GM12878 (cell line): ENCODE measurements at regions not wholly inside any gene's neighbourhood (a gene's known extent, or its start where the extent isn't known, plus 50 kb on each side); places are given as distances from the start of the nearest gene placed in this dataset.

Experiments used
- ATAC-seq: fragments of 200-7000 bp; cut with Tn5 transposase; 3 replicates; pipeline ENCODE4 v1.9.1; 2020; ENCODE audit warnings: mild to moderate bottlenecking, moderate library complexity
- BruUV-seq: library from RNA; stranded (reverse); fragments of 400-500 nt; replicated peaks from 2 replicates; lab custom pipeline; 2021; lab: Mats Ljungman, UMichigan
- CTCF ChIA-PET: fragments of 300-600 bp; sonication (Branson Sonifier 250); formaldehyde crosslinking; extraction: SDS; loops from one replicate; lab custom pipeline; 2021; ENCODE audit warnings: inconsistent platforms; lab: Yijun Ruan, JAX
- POLR2A ChIA-PET: fragments of 350-600 bp; formaldehyde crosslinking; extraction: SDS; loops from one replicate; lab custom pipeline; 2021; ENCODE audit warnings: inconsistent platforms; lab: Charles Lee
- RAD21 ChIA-PET: fragments of 300-600 bp; sonication (Branson Sonifier 250); formaldehyde crosslinking; loops from one replicate; lab custom pipeline; 2023; ENCODE audit warnings: antibody characterized with exemption; ENCODE audit not compliant: unreplicated experiment; lab: Charles Lee
- SMC1A ChIA-PET: fragments of 300-600 bp; sonication (Branson Sonifier 250); formaldehyde crosslinking; loops from one replicate; lab custom pipeline; 2023; ENCODE audit not compliant: unreplicated experiment, uncharacterized antibody; lab: Charles Lee
- DNase-seq: peaks from one replicate; pipeline ENCODE4 v3.0.0-alpha.2; 2011; ENCODE audit warnings: low read depth, low spot score
- FAIRE-seq: peaks from 3 replicates; lab custom pipeline; 2011; peaks lifted over from hg19 to GRCh38; lab: Jason Lieb, UNC
- H2AFZ ChIP-seq: 2 replicates; pipeline ENCODE4 v1.6.0; 2011; ENCODE audit warnings: low read depth, low read length, control low read depth; ENCODE audit not compliant: control insufficient read depth
- H3K27ac ChIP-seq: 2 replicates; pipeline ENCODE4 v1.5.1; 2011; ENCODE audit warnings: control low read depth; ENCODE audit not compliant: control insufficient read depth, insufficient read depth
- H3K27me3 ChIP-seq, 2 experiments: replicated peaks in 1 of 2; 2 replicates each; pipeline versions ENCODE4 v1.6.0 to v1.6.1; 2011; ENCODE audit warnings: low read length in 1 of 2; ENCODE audit not compliant: control insufficient read depth in 2 of 2, insufficient read depth in 2 of 2
- H3K36me3 ChIP-seq, 2 experiments: 2 replicates each; pipeline ENCODE4 v1.5.1; 2011; ENCODE audit warnings: low read length in 1 of 2; ENCODE audit not compliant: control insufficient read depth in 2 of 2, insufficient read depth in 2 of 2
- H3K4me1 ChIP-seq: 2 replicates; pipeline ENCODE4 v1.6.1; 2011; ENCODE audit warnings: mild to moderate bottlenecking, low read length, moderate library complexity, mixed read lengths; ENCODE audit not compliant: control insufficient read depth, insufficient read depth
- H3K4me2 ChIP-seq: 2 replicates; pipeline ENCODE4 v1.6.0; 2011; ENCODE audit warnings: control low read depth; ENCODE audit not compliant: control insufficient read depth, insufficient read depth
- H3K4me3 ChIP-seq: fragments of 200-600 bp; sonication (generic); 2 replicates; pipeline ENCODE4 v1.5.1; 2016
- H3K79me2 ChIP-seq: 2 replicates; pipeline ENCODE4 v1.6.0; 2011; ENCODE audit warnings: low read length; ENCODE audit not compliant: control insufficient read depth, insufficient read depth
- H3K9ac ChIP-seq: 2 replicates; pipeline ENCODE4 v1.8.0; 2011; ENCODE audit warnings: low read length, control low read depth, mixed read lengths; ENCODE audit not compliant: control insufficient read depth, insufficient read depth
- H3K9me3 ChIP-seq: replicated peaks from 3 replicates; pipeline ENCODE4 v1.5.1; 2011; ENCODE audit warnings: mild to moderate bottlenecking, low read length; ENCODE audit not compliant: control insufficient read depth, insufficient read depth
- H4K20me1 ChIP-seq: 2 replicates; pipeline ENCODE4 v1.6.0; 2011; ENCODE audit not compliant: control insufficient read depth, insufficient read depth
- CREM ChIP-seq: IDR thresholded peaks from 2 replicates; pipeline ENCODE4 v1.6.1; 2014; ENCODE audit warnings: antibody characterized with exemption, low read depth
- IRF5 ChIP-seq: fragments of 450-650 bp; IDR thresholded peaks from 2 replicates; pipeline ENCODE4 v1.6.1; 2017; ENCODE audit warnings: borderline replicate concordance
- MEF2B ChIP-seq: fragments of 450-650 bp; IDR thresholded peaks from 2 replicates; pipeline ENCODE4 v1.6.1; 2018; ENCODE audit warnings: mild to moderate bottlenecking, moderate library complexity; ENCODE audit not compliant: partially characterized antibody, poor library complexity, severe bottlenecking
- MYB ChIP-seq: fragments of 150-350 bp; IDR thresholded peaks from 2 replicates; pipeline ENCODE4 v1.6.1; 2014; ENCODE audit warnings: mild to moderate bottlenecking, low read depth, low read length, borderline replicate concordance
- TAF1 ChIP-seq: IDR thresholded peaks from 2 replicates; pipeline ENCODE4 v1.6.1; 2011; ENCODE audit warnings: mild to moderate bottlenecking, low read depth, low read length, borderline replicate concordance
- WGBS: methylation state at CpG from one replicate; pipeline ENCODE4 v1.1.6; 2016; ENCODE audit warnings: low lambda C conversion rate; ENCODE audit not compliant: insufficient replicate concordance, insufficient coverage; ENCODE audit errors: missing lambda C conversion rate; 5-methylcytosine and 5-hydroxymethylcytosine counted together
- in situ Hi-C: fragments of 300-500 bp; cut with MboI; formaldehyde crosslinking; loops from 9 replicates; pipeline ENCODE4 v1.14.3; 2018; ENCODE audit warnings: mixed read lengths
- intact Hi-C: fragments of 100-400 bp; cut with micrococcal nuclease; formaldehyde crosslinking; loops from one replicate; pipeline ENCODE4 v1.14.2; 2022; ENCODE audit not compliant: unreplicated experiment
- TF ChIP-seq, protein P1 (sequence below): fragments of 450-650 bp; IDR thresholded peaks from 2 replicates; pipeline ENCODE4 v1.6.1; 2017; ENCODE audit warnings: mild to moderate bottlenecking, moderate library complexity
- TF ChIP-seq, protein P2 (sequence below): fragments of 450-650 bp; IDR thresholded peaks from 2 replicates; pipeline ENCODE4 v1.6.1; 2016; ENCODE audit warnings: mild to moderate bottlenecking, moderate library complexity, borderline replicate concordance

- TF ChIP-seq, protein P1, sequence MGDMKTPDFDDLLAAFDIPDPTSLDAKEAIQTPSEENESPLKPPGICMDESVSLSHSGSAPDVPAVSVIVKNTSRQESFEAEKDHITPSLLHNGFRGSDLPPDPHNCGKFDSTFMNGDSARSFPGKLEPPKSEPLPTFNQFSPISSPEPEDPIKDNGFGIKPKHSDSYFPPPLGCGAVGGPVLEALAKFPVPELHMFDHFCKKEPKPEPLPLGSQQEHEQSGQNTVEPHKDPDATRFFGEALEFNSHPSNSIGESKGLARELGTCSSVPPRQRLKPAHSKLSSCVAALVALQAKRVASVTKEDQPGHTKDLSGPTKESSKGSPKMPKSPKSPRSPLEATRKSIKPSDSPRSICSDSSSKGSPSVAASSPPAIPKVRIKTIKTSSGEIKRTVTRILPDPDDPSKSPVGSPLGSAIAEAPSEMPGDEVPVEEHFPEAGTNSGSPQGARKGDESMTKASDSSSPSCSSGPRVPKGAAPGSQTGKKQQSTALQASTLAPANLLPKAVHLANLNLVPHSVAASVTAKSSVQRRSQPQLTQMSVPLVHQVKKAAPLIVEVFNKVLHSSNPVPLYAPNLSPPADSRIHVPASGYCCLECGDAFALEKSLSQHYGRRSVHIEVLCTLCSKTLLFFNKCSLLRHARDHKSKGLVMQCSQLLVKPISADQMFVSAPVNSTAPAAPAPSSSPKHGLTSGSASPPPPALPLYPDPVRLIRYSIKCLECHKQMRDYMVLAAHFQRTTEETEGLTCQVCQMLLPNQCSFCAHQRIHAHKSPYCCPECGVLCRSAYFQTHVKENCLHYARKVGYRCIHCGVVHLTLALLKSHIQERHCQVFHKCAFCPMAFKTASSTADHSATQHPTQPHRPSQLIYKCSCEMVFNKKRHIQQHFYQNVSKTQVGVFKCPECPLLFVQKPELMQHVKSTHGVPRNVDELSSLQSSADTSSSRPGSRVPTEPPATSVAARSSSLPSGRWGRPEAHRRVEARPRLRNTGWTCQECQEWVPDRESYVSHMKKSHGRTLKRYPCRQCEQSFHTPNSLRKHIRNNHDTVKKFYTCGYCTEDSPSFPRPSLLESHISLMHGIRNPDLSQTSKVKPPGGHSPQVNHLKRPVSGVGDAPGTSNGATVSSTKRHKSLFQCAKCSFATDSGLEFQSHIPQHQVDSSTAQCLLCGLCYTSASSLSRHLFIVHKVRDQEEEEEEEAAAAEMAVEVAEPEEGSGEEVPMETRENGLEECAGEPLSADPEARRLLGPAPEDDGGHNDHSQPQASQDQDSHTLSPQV = no peak
- TF ChIP-seq, all 136 proteins: peak for 0
Observed at GRCh38 chr1:182291584-182292192, 99.9 kb downstream of the GLUL start (continued).

GRCh38 chr1:182288749-182289604, 102.6 kb downstream of the GLUL start:
- Histone ChIP-seq H3K27ac (no peak overlapping the region), H3K79me2 (no peaks in the 10 kb centered on the region), H2AFZ (no peak overlapping the region), H3K4me2 (no peak overlapping the region), H3K9me3 (no peaks in the 10 kb centered on the region), H4K20me1 (no peaks in the 10 kb centered on the region), H3K27me3 (peaks cover 0 to 5% of the 10 kb centered on the region in 2 experiments; a peak in 3 of 4 replicates), H3K4me3 (no peak overlapping the region), H3K4me1 (no peaks in the 10 kb centered on the region), H3K9ac (no peak overlapping the region), H3K36me3 (no peaks in the 10 kb centered on the region)
- FAIRE-seq (no peak), DNase-seq (no peak), ATAC-seq (no peak)
- in situ Hi-C loops (no loop called here), intact Hi-C loops (no loop called here)
- BruUV-seq = no TSS peak
- ChIA-PET RAD21 (interaction anchor here (1.1 kb wide), 1 partner anchor 108 kb away, joined by 3 read pairs; no protein-coding TSS in a partner anchor), POLR2A (interaction anchor here (0.6 kb wide), 1 partner anchor 59 kb away, joined by 8 read pairs; no protein-coding TSS in a partner anchor), CTCF (interaction anchor here (0.6 to 2.1 kb wide), 3 partner anchors 9 to 146 kb away, joined by 3 to 10 read pairs (median 3); no protein-coding TSS in a partner anchor), SMC1A (interaction anchor here (1.2 to 1.3 kb wide), 2 partner anchors 9 to 146 kb away, joined by 3 to 4 read pairs; no protein-coding TSS in a partner anchor)
- WGBS = 37% methylated on average over 4 of the region's 4 CpGs
- TF ChIP-seq TAF1 = no peak
- TF ChIP-seq MYB = no peak
- TF ChIP-seq IRF5 = no peak
- TF ChIP-seq, protein P2, sequence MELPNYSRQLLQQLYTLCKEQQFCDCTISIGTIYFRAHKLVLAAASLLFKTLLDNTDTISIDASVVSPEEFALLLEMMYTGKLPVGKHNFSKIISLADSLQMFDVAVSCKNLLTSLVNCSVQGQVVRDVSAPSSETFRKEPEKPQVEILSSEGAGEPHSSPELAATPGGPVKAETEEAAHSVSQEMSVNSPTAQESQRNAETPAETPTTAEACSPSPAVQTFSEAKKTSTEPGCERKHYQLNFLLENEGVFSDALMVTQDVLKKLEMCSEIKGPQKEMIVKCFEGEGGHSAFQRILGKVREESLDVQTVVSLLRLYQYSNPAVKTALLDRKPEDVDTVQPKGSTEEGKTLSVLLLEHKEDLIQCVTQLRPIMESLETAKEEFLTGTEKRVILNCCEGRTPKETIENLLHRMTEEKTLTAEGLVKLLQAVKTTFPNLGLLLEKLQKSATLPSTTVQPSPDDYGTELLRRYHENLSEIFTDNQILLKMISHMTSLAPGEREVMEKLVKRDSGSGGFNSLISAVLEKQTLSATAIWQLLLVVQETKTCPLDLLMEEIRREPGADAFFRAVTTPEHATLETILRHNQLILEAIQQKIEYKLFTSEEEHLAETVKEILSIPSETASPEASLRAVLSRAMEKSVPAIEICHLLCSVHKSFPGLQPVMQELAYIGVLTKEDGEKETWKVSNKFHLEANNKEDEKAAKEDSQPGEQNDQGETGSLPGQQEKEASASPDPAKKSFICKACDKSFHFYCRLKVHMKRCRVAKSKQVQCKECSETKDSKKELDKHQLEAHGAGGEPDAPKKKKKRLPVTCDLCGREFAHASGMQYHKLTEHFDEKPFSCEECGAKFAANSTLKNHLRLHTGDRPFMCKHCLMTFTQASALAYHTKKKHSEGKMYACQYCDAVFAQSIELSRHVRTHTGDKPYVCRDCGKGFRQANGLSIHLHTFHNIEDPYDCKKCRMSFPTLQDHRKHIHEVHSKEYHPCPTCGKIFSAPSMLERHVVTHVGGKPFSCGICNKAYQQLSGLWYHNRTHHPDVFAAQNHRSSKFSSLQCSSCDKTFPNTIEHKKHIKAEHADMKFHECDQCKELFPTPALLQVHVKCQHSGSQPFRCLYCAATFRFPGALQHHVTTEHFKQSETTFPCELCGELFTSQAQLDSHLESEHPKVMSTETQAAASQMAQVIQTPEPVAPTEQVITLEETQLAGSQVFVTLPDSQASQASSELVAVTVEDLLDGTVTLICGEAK = no peak
- TF ChIP-seq MEF2B = no peak
- no peak for TF ChIP-seq CREM
